ENCODE measurements at regions not wholly inside any gene's neighbourhood (a gene's known extent, or its start where the extent isn't known, plus 50 kb on each side); places are given as distances from the start of the nearest gene placed in this dataset.

- POLR2A ChIA-PET, result no interaction called here
- Mint-ChIP-seq H3K27me3 (peaks cover 16% of the 10 kb centered on the region), H3K36me3 (ENCODE audit: low read depth) (no peaks in the 10 kb centered on the region), H3K4me1 (no peaks in the 10 kb centered on the region), H3K9me3 (no peaks in the 10 kb centered on the region), H3K27ac (no peak overlapping the region), H3K4me3 (no peak overlapping the region)
- DNase-seq (no peak), ATAC-seq (ENCODE audit: low read depth) (no peak)
- intact Hi-C loops (cut with micrococcal nuclease), result no loop called here
- CTCF ChIA-PET, result interaction anchor here (1.0 to 4.3 kb wide), 2 partner anchors 8 to 164 kb away, joined by 3 to 16 read pairs; no protein-coding TSS in a partner anchor
- no peak for TF ChIP-seq CTCF (IDR thresholded peaks at IDR 0.05)
Observed at GRCh38 chr15:79192462-79193036, 90.0 kb upstream of the ANKRD34C start.

DNA sequence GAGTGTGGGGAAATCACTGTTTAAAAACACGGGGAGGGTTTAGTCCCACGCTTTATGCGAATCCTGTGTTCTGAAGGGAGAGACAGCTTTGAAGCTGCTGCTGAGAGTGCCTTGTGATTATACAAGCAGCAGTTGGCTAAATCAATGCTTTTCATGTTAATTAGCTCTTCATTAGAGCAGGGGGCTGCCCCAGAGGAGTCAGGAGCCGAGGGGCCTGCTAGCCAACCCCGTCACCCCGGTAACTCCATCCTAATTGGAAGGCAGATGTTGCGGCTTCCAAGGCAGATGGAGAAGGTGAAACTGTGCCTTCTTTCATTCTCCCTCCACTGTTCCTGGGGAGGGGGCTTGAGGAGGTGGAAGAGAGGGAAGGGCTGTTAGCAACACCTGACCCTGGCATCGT lies 92.4 kb upstream of the ANKRD34C start:
- no peak for DNase-seq
- no peaks in the 10 kb centered on the region for H3K9me3 Mint-ChIP-seq
- no peak overlapping the region for H3K27ac Mint-ChIP-seq
- CTCF ChIA-PET, result interaction anchor here (1.9 to 2.5 kb wide), 2 partner anchors 161 to 281 kb away, joined by 4 to 10 read pairs; no protein-coding TSS in a partner anchor
- no peaks in the 10 kb centered on the region for H3K36me3 Mint-ChIP-seq (ENCODE audit: low read depth)
- H3K4me1 Mint-ChIP-seq, result no peaks in the 10 kb centered on the region
- no peak for TF ChIP-seq CTCF (IDR thresholded peaks at IDR 0.05)
- peaks cover 7% of the 10 kb centered on the region for H3K27me3 Mint-ChIP-seq
- ATAC-seq (ENCODE audit: low read depth), result no peak
- no peak overlapping the region for H3K4me3 Mint-ChIP-seq
- POLR2A ChIA-PET, result no interaction called here
- intact Hi-C loops (cut with micrococcal nuclease), result no loop called here

DNA sequence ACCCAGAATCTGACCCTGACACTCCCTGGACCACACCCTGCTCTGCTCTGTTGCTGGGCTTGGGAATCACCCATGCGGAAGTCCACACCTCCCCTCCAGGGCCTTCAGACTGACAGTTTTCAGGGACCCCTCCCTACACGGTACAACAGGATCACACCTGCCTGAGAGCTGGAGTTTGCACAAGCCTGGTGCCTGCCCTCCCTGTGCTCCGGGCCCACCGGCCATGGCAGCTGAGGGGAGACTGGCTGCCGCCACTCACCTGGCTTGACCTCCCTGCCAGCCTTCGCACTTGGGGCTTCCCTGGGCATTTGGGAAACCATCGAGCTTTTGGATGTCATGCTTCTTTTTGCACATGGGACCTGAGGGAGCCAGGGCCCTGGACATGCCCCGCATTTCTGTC lies 95.9 kb upstream of the ANKRD34C start:
- Mint-ChIP-seq H3K36me3 (ENCODE audit: low read depth) (no peaks in the 10 kb centered on the region), H3K4me1 (no peaks in the 10 kb centered on the region), H3K27me3 (peaks cover 9% of the 10 kb centered on the region), H3K4me3 (no peak overlapping the region), H3K9me3 (no peaks in the 10 kb centered on the region), H3K27ac (no peak overlapping the region)
- ChIA-PET POLR2A (no interaction called here), CTCF (interaction anchor here (7.1 to 11.1 kb wide), 2 partner anchors 158 to 277 kb away, joined by 143 to 209 read pairs; no protein-coding TSS in a partner anchor)
- no peak for DNase-seq
- no peak for TF ChIP-seq CTCF (IDR thresholded peaks at IDR 0.05)
- intact Hi-C loops (cut with micrococcal nuclease), result no loop called here
- no peak for ATAC-seq (ENCODE audit: low read depth)

DNA sequence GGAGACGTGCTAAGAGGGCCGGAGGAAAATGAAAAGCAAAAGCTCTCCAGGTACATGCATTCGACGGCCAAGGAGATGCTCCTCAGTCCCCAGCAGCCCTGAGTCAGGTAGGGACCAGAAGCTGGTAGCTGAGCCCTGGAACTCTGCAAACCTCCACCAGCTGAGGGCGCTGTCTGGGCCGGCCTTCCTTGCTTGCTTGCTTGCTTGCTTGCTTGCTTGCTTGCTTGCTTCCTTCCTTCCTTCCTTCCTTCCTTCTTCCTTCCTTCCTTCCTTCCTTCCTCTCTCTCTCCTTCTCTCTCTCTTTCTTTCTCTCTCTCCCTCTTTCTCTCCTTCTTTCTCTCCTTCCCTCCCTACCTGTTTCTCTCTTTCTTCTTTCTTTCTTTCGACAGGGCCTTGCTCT lies 94.6 kb upstream of the RASGRF1 start:
- ChIA-PET POLR2A (interaction anchor here (0.7 to 2.8 kb wide), 4 partner anchors 29 to 278 kb away, joined by 3 to 11 read pairs (median 4); no protein-coding TSS in a partner anchor), CTCF (interaction anchor here (0.6 to 11.1 kb wide), 27 partner anchors 9 to 546 kb away, joined by 3 to 209 read pairs (median 4); no protein-coding TSS in a partner anchor)
- TF ChIP-seq CTCF (IDR thresholded peaks at IDR 0.05), result no peak
- DNase-seq, result no peak
- intact Hi-C loops (cut with micrococcal nuclease), result no loop called here
- H3K4me1 Mint-ChIP-seq, result no peaks in the 10 kb centered on the region
- H3K27ac Mint-ChIP-seq, result no peak overlapping the region
- peaks cover 9% of the 10 kb centered on the region for H3K27me3 Mint-ChIP-seq
- no peak overlapping the region for H3K4me3 Mint-ChIP-seq
- H3K36me3 Mint-ChIP-seq (ENCODE audit: low read depth), result no peaks in the 10 kb centered on the region
- H3K9me3 Mint-ChIP-seq, result no peaks in the 10 kb centered on the region
- no peak for ATAC-seq (ENCODE audit: low read depth)

DNA sequence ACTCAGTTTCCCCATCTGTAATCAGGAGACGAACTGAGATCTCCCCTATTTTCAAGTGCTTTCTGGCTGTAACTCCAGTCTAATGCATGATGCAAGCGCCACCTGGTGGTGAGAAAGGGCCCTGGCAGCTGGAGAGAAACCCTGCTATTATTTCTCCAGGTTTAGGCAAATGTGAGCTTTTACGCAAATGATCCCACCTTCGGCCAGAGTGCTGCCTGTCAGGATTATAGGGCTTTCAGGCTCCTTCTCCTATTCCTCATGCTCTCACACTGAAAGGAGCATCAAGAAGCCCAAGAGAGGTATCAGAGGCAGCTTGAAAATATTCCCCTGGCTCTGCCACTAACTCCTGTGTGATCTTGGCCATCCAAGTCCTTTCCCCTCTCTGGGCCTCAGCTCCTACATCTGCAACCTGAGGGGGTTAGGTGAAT lies 93.9 kb upstream of the RASGRF1 start:
- ChIA-PET CTCF (interaction anchor here (0.6 to 11.1 kb wide), 41 partner anchors 8 to 545 kb away, joined by 3 to 209 read pairs (median 4); no protein-coding TSS in a partner anchor), POLR2A (interaction anchor here (0.6 to 2.8 kb wide), 5 partner anchors 157 to 277 kb away, joined by 3 to 17 read pairs (median 7); no protein-coding TSS in a partner anchor)
- no peaks in the 10 kb centered on the region for H3K4me1 Mint-ChIP-seq
- no peak overlapping the region for H3K4me3 Mint-ChIP-seq
- peak; percentile 56 for ATAC-seq (ENCODE audit: low read depth)
- no peaks in the 10 kb centered on the region for H3K9me3 Mint-ChIP-seq
- DNase-seq, result peak; percentile 51
- H3K27ac Mint-ChIP-seq, result no peak overlapping the region
- TF ChIP-seq CTCF (IDR thresholded peaks at IDR 0.05), result peak; percentile 90
- H3K36me3 Mint-ChIP-seq (ENCODE audit: low read depth), result no peaks in the 10 kb centered on the region
- peaks cover 9% of the 10 kb centered on the region for H3K27me3 Mint-ChIP-seq
- intact Hi-C loops (cut with micrococcal nuclease), result loop anchor here (1.0 to 5.0 kb wide), 5 partner anchors 156 to 566 kb away; no protein-coding TSS in a partner anchor

All from activated B cell treated with CpG ODN at 0.5 μM for 24 hours (primary cell).